BJ (cell line): ENCODE measurements at regions not wholly inside any gene's neighbourhood (a gene's known extent, or its start where the extent isn't known, plus 50 kb on each side); places are given as distances from the start of the nearest gene placed in this dataset.

Experiments used
- CTCF ChIA-PET: fragments of 350-600 bp; formaldehyde crosslinking; extraction: SDS; loops from one replicate; lab custom pipeline; 2021; ENCODE audit warnings: antibody characterized with exemption, inconsistent platforms; lab: Yijun Ruan, JAX
- POLR2A ChIA-PET: fragments of 300-600 bp; sonication (Branson Sonifier 250); formaldehyde crosslinking; extraction: SDS; loops from one replicate; lab custom pipeline; 2021; ENCODE audit warnings: antibody characterized with exemption; lab: Charles Lee
- DNase-seq: peaks from one replicate; pipeline ENCODE4 v3.0.0-alpha.2; 2011; ENCODE audit warnings: low read depth
- H3K27me3 ChIP-seq: 2 replicates; pipeline ENCODE4 v1.6.0; 2011; ENCODE audit warnings: low read length; ENCODE audit not compliant: control insufficient read depth, insufficient read depth
- H3K36me3 ChIP-seq: 2 replicates; pipeline ENCODE4 v1.5.1; 2011; ENCODE audit warnings: low read length; ENCODE audit not compliant: control insufficient read depth, insufficient read depth
- H3K4me3 ChIP-seq: 2 replicates; pipeline ENCODE4 v1.5.1; 2011; ENCODE audit warnings: low read depth, mild to moderate bottlenecking, control low read depth, low read length
- CTCF ChIP-seq: IDR thresholded peaks from 2 replicates; pipeline ENCODE4 v1.5.1; 2011; ENCODE audit warnings: low read depth, mild to moderate bottlenecking, control low read depth, inconsistent platforms, low read length, moderate library complexity; ENCODE audit not compliant: insufficient read depth

DNA sequence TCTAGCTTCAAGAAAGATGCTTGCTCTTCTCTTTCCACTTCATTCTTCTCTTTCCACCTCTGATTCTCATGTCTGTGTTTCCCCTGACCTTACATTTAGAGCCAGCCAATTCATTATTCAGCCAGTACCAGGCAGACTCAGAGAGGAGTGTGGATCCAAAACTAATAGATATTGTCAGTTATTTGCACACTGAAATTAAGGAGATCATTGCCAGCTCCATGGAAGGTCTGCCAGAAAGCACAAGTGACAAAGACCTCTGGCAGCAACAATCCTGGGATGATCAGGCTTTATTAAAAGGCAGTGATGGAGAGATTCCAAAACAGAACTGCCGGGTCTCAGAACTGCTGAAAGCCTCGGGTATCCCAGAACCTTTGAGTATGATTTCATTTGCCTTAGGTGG, 749.4 kb downstream of the XPNPEP1 start:
- ChIA-PET POLR2A (interaction anchor here (0.6 kb wide), 1 partner anchor 123 kb away, joined by 3 read pairs; no protein-coding TSS in a partner anchor), CTCF (no interaction called here)
- no peak overlapping the region for H3K4me3 ChIP-seq
- TF ChIP-seq CTCF: no peak
- no peaks in the 10 kb centered on the region for H3K36me3 ChIP-seq
- H3K27me3 ChIP-seq: no peaks in the 10 kb centered on the region
- no peak for DNase-seq

DNA sequence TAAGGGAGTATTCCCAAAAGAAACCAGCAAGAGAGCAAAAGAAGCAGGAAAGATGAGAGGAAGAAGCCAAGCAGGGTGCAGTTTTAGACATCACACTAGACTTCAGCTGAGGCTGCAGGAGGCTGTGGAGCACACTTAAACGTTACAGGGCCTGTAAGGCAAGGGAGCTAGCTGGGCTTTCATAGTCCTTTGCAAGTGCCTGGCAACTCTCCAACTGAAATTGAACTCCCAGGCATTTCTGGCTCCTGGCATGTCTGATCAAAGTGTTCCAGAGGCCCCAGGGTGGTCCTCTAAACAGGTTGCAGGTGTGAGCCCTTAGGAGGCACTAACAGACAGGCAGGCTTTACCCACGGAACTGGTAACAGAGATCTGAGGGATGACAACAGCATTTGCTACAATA, 750.2 kb downstream of the XPNPEP1 start:
- TF ChIP-seq CTCF: no peak
- CTCF ChIA-PET: no interaction called here
- H3K27me3 ChIP-seq: no peaks in the 10 kb centered on the region
- POLR2A ChIA-PET: interaction anchor here (0.6 kb wide), 2 partner anchors 124 to 154 kb away, joined by 3 read pairs; no protein-coding TSS in a partner anchor
- H3K4me3 ChIP-seq: no peak overlapping the region
- no peak for DNase-seq
- no peaks in the 10 kb centered on the region for H3K36me3 ChIP-seq

- Histone ChIP-seq H3K36me3 (no peaks in the 10 kb centered on the region), H3K4me3 (no peak overlapping the region), H3K27me3 (no peaks in the 10 kb centered on the region)
- no peak for DNase-seq
- ChIA-PET POLR2A (no interaction called here), CTCF (no interaction called here)
- TF ChIP-seq CTCF: no peak
Measured at GRCh38 chr10:109166935-109167334, 756.4 kb downstream of the XPNPEP1 start.

DNA sequence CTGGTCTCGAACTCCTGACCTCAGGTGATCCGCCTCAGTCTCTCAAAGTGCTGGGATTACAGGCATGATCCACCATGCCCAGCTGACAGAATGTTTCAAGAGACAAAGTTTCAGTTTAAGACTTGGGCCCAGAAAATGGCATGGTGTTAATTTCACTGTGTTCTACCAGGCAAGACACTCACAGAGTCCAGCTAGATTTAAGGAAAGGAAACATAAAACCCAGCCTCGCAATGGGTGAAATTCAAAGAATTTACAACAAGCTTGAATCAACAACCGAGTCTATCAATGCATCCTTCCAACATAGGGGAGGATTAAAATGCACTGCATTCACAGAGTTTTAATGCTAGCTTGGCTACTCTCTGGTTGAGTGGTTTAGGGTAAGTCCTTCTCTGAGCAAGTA, 764.0 kb downstream of the XPNPEP1 start:
- H3K4me3 ChIP-seq: no peak overlapping the region
- ChIA-PET CTCF (no interaction called here), POLR2A (no interaction called here)
- DNase-seq: no peak
- no peaks in the 10 kb centered on the region for H3K36me3 ChIP-seq
- no peak for TF ChIP-seq CTCF
- H3K27me3 ChIP-seq: no peaks in the 10 kb centered on the region

GRCh38 chr10:109156396-109156795, 766.9 kb downstream of the XPNPEP1 start:
- H3K4me3 ChIP-seq: no peak overlapping the region
- DNase-seq: no peak
- ChIA-PET CTCF (no interaction called here), POLR2A (no interaction called here)
- no peaks in the 10 kb centered on the region for H3K36me3 ChIP-seq
- H3K27me3 ChIP-seq: no peaks in the 10 kb centered on the region
- no peak for TF ChIP-seq CTCF
